HG02973 (cell line): ENCODE measurements at regions not wholly inside any gene's neighbourhood (a gene's known extent, or its start where the extent isn't known, plus 50 kb on each side); places are given as distances from the start of the nearest gene placed in this dataset.
"Not testable (repeated sequence)": the region's sequence is repeated elsewhere in the genome, so short reads cannot be mapped to it uniquely, and the experiment has no call there.

ENCODE experiments used
- ATAC-seq: cut with Tn5 transposase; IDR thresholded peaks from one replicate; pipeline ENCODE4 v1.9.1; 2021; ENCODE audit warnings: moderate library complexity; ENCODE audit not compliant: unreplicated experiment

DNA sequence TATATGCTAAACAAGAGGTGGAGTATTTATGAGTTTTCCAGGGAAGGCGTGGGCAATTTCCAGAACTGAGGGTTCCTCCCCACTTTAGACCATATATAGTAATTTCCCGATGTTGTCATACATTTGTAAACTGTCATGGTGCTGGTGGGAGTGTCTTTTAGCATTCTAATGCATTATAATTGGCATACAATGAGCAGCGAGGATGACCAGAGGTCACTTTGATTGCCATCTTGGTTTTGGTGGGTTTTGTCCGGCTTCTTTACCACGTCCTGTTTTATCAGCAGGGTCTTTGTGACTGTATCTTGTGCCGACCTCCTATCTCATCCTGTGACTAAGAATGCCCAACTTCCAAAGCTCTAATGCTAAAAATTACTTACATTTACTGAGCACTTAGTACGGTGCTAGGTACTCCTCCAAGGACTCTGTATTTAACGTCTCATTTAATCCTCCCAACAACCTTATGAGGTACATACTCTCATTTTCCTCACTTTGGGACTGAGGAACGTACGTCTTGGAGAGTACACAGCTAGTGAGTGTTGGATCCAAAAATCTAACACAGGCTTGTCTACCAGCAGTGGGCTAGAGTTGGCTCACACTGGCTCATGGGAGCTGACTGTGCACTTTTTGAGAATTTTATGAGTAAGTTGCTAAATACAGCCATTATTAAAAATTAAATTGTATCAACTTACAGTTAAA is 144.8 kb upstream of the NEBL start:
- ATAC-seq = no peak

DNA sequence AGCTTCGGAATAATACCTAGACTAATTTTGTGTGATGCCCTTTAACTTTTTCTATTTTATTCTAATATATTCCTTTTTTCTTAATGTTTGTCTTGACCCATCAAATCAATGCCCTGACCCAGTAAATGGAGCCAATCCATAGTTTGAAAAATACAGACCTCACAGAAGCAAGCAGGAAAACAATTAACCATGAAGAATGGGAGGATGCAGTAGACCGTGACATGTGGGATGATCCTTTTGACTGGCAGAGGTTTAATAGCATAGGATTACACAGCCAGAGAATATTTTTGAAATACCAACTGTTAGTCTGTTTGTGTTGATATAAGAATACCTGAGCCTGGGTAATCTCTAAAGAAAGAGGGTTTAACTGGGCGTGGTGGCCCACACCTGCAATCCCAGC is 142.6 kb upstream of the NEBL start:
- no peak for ATAC-seq

DNA sequence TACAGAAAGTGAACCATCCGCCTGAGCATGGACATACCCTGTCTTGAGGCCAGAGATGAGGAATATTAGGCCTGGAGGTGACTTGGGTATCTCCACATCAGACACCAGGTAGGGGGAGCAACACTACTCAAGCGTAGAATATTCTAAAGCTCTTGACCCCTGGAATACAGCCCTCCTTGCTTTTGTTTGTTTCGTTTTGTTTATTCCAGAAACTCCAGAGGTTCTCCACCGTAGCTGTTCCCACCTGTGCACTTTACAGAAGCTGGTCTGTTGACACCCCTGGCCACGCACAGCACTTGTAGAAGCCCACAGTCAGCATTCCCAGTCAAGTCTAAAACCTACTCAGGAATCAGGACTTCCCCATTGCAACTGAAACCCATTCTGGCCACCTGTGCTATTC is 139.6 kb upstream of the NEBL start:
- ATAC-seq = no peak

DNA sequence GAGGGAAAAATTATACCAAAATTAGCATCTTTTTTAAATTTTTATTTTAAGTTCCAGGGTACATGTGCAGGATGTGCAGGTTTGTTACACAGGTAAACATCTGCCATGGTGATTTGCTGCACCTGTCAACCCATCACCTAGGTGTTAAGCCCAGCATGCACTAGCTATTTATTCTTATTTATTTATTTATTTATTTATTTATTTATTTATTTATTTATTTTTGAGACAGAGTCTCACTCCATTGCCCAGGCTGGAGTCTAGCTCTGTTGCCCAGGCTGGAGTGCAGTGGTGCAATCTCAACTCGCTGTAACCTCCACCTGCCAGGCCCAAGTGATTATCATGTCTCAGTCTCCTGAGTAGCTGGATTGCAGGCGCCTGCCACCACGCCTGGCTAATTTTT is 137.7 kb upstream of the NEBL start:
- ATAC-seq = not testable (repeated sequence)

DNA sequence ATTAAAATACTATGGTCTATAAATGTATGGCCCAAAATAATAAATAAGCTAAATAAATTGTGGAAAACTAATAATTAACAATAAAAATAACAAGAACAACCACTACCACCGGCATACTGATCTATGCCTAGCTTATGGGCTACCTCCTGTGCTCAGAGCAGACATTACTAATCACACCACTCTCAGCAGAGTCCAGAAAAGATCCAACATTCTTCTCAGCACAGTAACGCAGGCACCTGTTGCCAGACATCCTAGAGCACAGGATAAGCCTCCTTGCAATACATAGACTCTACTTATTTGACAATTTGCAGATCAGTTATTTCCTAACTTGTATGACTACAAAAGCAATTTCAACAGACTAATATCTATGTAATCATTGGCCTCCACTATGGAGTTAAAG is 137.1 kb upstream of the NEBL start:
- no peak for ATAC-seq

DNA sequence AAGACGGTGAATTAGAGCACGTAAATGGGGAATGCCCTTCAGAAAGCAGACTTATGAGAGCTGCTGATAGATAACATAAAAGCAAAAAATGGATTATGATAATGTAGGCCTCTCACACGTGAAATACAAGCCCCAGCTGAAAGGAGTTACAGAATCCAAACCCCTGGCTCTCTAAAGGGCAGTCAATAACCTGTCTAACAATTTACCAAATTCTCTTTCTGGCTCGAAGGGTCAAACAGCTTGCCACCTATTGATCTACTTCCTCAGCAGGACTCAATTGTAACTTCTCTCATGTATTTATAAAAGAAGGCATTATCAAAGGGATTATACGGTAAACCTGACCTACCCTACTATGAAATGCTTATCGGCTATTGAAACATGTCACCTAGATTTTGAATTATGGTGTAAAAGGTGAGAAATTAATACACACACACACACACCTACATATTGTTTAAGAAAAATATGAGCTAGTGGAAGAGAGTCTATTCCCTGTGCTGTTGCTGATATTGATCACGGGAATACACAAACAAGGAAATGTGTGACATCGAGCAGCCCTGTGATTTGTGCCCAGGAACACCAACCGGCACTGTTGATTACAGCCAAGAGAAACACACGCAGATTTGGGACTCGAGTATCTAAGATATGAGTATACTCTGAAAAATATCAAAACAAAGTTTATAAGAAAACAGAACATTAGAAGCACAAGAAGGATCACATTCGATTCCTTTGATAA is 135.6 kb upstream of the NEBL start:
- no peak for ATAC-seq

DNA sequence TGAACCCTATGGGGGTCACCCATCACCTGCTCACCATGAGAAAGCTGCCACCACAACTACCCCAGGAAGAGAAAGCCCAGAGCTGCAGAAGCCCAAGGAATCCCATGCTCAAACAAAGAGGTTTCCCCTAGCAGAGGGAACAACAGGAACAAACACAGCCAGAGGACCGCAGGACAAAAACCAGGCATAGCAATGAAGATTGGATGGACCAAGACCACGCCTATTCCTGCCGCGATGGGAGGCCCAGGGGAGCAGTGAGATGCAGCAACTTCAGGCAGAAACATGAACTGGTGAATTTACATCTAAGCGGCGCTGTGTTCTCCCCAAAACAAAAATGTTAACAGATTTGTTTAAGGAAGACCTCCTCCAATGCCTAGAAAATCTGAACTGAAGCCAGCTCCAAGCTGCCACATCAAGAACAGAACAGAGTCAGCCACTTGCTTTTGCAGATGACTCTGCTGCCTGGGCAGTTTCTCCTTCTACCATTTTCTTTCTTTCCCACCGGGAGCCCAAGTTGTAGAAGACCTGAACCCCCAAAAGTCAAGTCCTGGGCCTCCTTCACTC is 134.2 kb upstream of the NEBL start:
- no peak for ATAC-seq

DNA sequence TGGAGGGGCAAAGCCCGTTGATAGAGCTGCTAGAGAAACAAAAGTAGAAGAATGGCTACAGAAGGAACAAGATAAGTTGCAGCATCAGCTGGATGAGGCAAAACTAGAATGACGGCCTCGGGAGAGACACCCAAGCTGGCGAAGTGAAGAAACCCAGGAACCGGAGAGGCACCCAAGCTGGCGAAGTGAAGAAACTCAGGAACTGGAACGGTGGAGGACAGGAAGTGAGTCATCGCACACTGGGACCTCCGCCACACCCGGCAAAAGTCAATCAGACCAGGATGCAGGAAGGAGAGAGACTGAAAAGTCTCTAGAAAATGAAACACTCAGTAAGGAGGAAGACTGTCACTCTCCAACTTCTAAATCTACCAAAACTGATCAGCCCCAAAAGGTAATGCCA is 133.0 kb upstream of the NEBL start:
- no peak for ATAC-seq

DNA sequence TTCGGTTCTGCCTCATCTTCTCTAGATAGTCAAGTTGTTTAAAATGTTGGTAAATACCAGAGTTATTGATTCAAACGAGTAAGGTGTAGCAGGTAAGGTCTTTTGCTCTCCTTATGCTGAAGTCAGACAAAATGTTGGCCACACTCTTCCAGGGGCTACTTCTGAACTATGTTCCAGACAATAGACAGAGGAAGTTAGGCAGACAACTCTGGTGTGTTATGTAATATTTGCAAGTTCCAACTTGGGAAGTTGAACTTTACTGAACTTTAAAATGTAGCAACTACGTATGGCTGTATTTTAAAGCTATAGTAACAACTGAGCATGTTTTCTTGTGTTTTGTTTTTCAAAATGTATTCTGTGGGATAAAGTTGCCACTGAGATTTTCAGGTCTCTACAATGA is 125.7 kb upstream of the NEBL start:
- no peak for ATAC-seq

DNA sequence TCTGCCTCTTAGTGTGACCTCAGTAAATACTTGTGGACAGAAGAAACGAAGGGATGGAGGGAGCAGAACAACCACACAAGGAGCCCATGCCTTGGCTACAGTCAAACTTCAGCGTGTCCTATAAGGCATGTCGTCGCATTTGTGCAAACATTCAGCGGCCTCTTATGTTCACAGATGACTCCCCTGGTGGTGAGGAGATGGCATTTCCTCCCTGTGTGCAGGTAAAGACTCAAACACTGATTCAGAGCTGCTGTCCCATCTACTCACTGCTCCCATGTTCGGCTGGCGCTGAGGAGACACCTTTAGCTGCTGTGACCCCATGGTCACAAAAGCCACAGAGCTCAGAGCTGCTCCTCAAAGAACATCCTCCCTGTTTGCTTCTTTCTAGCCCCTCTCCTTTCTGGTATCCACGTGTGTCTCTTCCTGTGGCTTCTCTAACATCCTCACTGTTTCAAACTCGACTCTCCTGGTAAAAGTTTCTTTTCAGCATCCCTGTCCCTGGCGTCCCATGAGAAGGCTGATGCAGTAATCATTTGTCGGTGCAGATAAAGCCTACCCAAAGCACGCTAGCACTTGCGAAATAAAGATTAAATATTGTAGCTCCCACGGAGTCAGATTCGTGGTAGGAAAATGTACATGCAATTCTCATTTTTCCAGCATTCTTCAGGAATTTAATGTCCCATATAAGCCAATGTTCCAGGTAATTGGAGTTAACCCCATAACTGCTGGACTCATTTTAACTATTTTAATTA is 124.9 kb upstream of the NEBL start:
- ATAC-seq = no peak

DNA sequence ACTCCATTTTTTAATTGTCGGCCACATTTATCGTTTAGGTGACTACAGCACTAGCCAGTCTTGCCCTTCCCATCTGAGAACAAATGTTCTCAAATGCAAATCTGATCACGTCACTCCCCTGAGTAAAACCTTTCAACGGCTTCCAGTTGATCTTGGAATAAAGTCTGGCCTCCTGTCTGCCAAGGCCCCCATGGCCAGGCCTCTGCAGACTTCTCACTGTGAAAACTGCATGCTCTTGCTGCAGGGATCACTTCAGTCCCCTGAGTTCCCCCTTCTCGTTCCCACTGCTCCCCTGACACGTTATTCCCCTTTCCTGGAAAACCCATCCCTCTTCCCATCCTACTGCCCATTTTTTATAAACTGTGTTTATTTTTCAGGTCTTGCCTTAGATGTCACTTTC is 124.1 kb upstream of the NEBL start:
- ATAC-seq = no peak

DNA sequence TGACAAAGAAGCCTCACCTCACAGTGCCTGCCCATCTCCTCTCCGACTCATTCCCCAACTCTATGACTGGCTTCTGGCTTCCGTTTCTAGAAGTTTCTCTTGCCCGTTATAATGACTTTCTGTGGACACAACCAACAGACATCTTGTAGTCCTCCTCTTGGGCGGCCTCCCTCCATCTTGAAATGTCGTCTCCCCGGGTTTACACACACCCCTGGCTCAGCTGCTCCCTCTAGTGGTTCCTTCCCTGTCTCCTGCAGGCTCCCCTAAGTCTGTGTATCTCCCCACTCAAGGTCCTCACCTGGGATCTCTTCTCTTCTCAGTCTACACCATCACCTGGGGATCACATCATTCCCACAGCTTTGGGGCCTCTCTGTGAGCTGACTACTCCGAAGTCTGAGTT is 123.4 kb upstream of the NEBL start:
- peak; percentile 88 for ATAC-seq

DNA sequence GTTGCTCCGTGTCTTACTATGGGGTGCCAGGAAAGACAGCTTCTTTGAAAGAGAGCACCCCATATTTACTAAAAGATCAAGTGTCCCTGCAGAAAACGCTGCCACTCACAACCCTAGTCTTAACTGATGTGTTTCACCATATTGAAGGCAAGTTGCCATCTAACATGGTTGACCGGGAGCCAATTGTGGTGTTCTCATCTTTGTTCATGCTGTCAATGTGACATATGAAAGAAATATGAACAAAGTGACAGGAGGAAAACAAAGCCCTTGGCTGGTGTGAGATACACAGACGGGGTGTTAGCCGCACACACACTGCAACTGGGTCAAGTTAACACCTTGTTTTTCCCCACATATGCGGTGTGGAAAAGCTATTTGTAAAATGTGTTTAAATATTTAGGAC is 122.3 kb upstream of the NEBL start:
- no peak for ATAC-seq

DNA sequence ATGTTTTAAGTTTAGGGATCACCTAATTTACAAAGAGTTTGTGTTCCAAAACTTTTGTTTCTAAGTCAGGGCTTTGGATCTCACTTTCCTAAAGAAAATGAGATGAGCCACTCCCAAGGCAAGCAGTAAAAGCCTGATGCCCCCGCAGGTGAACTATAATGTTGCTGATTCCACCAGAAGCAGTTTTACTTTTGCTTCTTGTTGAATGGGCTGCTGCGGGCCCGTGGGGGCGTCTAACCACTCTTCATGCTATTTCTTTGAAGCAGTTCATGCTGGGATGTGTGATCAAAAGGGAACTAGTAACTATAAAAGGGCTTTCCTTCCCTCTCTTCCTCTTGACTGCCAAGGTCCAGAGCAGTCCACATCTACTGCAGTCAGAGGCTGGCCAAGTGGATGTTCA is 118.7 kb upstream of the NEBL start:
- no peak for ATAC-seq

DNA sequence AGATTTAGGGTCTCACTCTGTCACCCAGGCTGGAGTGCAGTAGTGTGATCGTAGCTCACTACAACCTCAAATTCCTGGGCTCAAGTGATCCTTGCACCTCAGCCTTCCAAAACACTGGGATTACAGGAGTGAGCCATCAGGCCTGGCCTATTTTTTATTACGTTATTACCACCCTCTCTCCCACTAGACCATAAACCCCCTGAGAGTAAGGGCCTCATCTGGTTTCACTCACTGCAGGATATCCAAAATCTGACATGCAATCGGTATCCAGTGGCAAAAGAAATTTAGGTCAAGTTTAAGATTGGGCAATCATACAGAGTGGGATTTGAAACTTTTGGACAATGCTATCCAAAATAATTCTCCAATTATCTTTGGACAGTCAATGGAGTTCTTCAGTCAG is 117.0 kb upstream of the NEBL start:
- no peak for ATAC-seq

DNA sequence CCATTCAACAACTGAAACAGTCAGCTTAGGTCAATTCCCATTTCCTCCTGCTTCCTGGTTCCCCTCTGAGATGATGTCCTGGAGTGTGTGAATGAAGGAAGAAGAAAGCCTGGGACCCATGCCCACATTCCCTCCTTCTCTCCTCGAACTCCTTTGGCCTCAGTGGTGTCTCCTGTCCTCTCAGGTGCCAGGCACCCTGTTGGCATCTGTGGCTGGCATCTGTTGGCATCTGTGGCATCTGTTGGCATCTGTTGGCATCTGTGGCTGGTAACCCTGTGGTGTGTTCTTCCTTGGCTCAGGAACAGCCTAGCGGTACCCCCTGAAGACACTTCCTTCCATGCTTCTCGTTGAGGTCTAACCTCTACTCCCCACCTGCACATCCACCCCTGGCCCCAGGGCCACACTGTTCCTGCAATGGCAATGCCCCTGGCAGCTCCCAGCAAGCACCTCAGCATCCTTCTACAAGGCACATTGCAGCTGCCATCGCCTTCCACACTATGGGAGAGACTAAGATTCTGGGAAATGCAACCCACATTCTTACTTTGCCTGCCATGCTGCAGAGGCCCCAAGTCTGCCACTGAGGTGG is 114.4 kb upstream of the NEBL start:
- no peak for ATAC-seq

DNA sequence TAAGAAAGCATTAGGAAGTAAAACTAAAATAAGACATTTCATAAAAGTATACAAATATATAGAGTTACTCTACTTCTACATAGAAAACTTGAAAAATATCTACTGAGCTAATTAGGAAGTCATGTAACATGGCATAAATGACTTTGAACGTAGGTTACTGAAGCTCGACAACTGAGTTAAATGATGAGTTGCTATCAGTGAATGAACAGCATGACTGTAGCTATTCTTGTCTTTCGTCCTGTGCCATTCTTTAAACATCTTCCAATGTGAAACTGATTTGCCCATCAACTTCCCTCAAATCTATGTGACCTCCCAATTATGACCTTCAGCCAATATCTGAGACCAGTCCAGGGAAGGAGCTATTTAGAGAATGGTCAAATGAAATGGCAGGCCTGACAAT is 113.5 kb upstream of the NEBL start:
- ATAC-seq = no peak

DNA sequence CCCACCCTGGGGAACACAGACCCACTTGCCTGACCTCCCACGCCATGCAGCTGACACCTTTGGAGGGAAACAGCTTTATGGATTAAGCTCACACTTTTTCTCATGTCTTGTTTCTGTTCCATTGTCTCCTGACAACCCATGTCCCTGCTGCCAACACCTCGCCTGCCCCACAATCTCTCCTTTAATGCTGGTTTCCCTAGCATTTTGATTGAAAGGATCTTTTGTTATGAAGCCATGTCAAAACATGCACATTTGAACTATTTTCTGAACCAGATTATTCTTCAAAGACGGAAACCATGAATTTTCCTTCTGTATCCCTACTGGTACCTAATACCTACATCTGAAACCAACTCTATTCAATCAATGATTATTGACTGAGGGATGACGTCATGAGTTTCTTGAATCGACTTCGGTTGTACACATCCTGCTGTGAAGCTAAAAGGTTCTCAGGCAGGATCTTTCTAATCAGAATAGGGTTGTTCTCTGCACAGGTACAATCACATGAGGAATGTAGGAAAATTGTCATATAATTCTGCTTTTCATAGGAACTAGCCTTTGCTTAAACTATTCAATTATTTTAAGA is 106.2 kb upstream of the NEBL start:
- no peak for ATAC-seq

DNA sequence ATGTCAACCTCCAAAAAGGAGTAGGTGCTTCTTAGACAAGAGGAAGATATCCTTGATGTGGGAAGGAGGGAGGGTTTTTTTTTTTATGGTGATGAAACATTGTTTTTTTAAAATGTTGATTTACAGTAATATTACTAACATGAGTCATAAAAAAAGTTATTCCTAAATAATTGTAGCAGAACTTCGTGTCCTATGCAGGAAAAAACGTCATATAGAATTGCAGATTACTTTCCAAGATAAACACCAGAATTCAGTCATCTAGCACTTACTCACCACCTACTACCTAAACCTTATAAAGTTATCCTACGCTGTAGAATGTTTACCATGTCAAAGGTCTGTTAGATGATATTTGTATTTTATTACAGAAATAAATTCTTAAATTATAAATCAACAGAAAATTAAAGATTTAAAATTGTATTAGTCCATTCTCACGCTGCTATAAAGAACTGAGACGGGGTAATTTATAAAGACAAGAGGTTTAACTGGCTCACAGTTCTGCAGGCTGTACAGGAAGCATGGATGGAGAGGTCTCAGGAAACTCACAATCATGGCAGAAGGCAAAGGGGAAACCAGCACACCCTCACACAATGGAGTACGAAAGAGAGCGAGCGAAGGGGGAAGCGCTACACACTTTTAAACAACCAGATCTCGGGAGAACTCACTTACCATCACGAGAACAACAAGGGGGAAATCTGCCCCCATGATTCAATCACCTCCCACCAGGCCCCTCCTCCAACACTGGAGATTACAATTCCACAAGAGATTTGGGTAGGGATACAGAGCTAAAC is 105.2 kb upstream of the NEBL start:
- ATAC-seq = no peak

DNA sequence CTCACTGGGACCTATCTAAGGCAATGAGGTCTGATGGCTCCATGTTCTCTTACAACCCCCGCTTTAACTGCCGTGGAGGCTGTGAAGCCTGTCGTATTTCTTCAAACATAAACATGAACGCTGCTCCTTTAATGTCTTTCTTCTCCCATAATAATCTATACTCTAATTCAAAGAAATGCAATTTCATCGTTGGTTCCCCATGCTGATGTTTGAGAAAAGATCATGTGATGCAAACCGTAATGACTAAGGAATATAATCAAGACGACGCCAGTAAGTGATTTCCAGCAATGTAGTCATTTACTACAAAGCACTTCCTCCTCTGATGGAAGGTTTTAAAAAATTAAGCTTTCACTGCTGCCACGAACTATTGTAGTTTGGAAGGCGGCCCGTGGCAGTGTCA is 102.6 kb upstream of the NEBL start:
- no peak for ATAC-seq
